ENCODE measurements at regions not wholly inside any gene's neighbourhood (a gene's known extent, or its start where the extent isn't known, plus 50 kb on each side); places are given as distances from the start of the nearest gene placed in this dataset.

DNA sequence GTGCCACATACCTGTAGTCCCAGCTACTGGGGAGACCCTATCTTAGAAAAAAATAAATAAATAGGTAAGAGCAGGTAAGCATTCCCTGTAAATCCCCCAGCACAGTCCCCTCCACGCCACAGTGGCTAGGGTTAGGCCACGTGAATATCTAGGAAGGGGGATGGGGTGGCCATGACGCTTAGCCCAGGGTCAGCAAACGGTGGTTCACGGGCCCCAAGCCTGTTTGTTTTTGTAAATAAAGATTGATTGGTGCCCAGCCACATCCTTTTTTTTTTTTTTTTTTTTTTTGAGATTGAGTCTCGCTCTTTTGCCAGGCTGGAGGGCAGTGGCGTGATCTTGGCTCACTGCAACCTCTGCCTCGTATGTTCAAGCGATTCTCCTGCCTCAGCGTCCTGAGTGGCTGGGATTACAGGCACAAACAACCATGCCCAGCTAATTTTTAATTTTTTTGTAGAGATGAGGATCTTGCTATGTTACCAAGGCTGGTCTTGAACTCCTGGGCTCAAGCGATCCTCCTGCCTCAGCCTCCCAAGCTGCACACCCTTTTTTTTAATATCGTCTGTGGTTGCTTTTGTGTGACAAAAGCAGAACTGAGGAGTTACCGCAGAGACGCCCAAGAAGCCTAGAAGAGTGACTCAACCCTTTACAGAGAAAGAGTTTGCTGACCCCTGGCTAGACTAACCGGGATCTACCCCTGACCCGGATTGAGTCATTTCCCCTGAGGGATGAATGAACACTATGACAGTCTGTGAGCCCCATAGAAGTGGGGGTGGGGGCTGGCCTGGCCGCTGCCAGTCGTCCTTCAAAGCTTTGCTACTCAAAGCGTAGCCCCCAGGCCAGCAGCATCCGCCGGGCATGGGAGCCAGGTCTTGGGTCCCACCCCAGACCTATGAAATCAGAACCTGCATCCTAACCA is 113.7 kb upstream of the NCOR2 start (continued):
- TF ChIP-seq, protein P1, sequence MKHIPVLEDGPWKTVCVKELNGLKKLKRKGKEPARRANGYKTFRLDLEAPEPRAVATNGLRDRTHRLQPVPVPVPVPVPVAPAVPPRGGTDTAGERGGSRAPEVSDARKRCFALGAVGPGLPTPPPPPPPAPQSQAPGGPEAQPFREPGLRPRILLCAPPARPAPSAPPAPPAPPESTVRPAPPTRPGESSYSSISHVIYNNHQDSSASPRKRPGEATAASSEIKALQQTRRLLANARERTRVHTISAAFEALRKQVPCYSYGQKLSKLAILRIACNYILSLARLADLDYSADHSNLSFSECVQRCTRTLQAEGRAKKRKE (CRISPR knock-in tag; IDR thresholded peaks at IDR 0.05; ENCODE audit: low read depth), result no peak
- TF ChIP-seq KDM1A (IDR thresholded peaks at IDR 0.05; ENCODE audit: low read depth), result no peak
- TF ChIP-seq SREBF2 (IDR thresholded peaks at IDR 0.05), result no peak
- TF ChIP-seq, protein P2, sequence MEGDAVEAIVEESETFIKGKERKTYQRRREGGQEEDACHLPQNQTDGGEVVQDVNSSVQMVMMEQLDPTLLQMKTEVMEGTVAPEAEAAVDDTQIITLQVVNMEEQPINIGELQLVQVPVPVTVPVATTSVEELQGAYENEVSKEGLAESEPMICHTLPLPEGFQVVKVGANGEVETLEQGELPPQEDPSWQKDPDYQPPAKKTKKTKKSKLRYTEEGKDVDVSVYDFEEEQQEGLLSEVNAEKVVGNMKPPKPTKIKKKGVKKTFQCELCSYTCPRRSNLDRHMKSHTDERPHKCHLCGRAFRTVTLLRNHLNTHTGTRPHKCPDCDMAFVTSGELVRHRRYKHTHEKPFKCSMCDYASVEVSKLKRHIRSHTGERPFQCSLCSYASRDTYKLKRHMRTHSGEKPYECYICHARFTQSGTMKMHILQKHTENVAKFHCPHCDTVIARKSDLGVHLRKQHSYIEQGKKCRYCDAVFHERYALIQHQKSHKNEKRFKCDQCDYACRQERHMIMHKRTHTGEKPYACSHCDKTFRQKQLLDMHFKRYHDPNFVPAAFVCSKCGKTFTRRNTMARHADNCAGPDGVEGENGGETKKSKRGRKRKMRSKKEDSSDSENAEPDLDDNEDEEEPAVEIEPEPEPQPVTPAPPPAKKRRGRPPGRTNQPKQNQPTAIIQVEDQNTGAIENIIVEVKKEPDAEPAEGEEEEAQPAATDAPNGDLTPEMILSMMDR (IDR thresholded peaks at IDR 0.05), result peak; percentile 44; the same call in 2 of the 3 replicates
- TF ChIP-seq FOSL2 (IDR thresholded peaks at IDR 0.05), result peak; percentile 85
- TF ChIP-seq FOSL2 (CRISPR knock-in tag; IDR thresholded peaks at IDR 0.05), result peak; percentile 98
- TF ChIP-seq CHD2 (IDR thresholded peaks at IDR 0.05; ENCODE audit: low read length, partially characterized antibody), result no peak
- no peak for TF ChIP-seq NPAS2 (CRISPR knock-in tag; IDR thresholded peaks at IDR 0.05; ENCODE audit: borderline replicate concordance)
- no peak for TF ChIP-seq HES2 (IDR thresholded peaks at IDR 0.05)
- TF ChIP-seq ZFP36 (IDR thresholded peaks at IDR 0.05; ENCODE audit: borderline replicate concordance, partially characterized antibody), result no peak

DNA sequence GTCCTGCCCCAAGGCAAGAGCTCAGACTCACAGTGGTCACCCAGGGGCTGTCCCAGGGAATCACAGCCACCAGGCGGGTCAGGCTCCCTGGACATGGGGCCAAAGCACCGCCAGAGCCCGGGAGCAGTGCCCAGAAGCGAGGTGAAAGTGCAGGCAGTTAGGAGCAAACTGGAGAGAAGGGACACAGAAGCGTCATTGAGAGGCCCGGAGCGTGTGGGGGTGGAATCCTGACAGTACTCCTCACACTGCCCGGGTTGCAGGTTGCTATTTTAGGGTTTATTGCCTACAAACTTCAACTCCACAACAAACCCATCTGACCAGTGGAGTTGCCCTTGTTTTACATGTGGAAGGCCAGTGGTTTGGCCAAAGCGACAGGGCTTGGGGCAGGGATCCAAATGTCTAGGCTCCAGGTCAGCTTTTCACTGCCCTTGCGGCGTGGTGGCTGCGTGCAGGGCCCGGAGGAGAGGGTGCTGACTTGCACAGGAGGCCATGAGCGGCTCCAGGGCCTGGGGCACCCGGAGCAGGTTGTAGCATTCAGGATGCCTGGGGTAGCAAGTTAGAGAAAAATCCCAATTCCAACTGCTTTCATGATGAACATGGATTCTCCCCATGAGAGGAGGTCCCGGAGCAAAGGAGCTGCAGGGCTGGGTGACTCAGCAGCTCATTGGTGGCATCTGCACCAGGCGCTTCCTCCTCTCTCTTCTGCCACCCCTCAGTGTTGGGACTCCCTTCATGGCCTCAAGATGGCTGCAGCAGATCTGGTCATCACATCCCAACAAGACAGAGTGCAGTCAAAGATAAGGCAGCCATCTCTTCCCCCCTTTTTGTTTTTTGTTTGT is 112.3 kb upstream of the NCOR2 start:
- no peak for TF ChIP-seq NPAS2 (CRISPR knock-in tag; IDR thresholded peaks at IDR 0.05; ENCODE audit: borderline replicate concordance)
- no peak for TF ChIP-seq FOSB (CRISPR knock-in tag; IDR thresholded peaks at IDR 0.05)
- TF ChIP-seq JUN (IDR thresholded peaks at IDR 0.05), result no peak
- TF ChIP-seq, protein P3, sequence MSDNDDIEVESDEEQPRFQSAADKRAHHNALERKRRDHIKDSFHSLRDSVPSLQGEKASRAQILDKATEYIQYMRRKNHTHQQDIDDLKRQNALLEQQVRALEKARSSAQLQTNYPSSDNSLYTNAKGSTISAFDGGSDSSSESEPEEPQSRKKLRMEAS (IDR thresholded peaks at IDR 0.05), result 0 out of 2 replicates have a peak, but pooled peaks have one; percentile 7
- no peak for TF ChIP-seq RAD21 (conservative IDR thresholded peaks at IDR 0.05 in 1 of 2, IDR thresholded peaks at IDR 0.05 in 1 of 2)
- TF ChIP-seq SMC3 (IDR thresholded peaks at IDR 0.05), result no peak
- FAIRE-seq (no peak), ATAC-seq (no peak), DNase-seq (ENCODE audit: low read depth in 1 of 2, low spot score in 1 of 2) (no peak)
- POLR2A ChIA-PET, result no interaction called here
- 74% methylated on average over 17 of the region's 17 CpGs for WGBS (ENCODE audit: missing lambda C conversion rate)
- no peak overlapping the region for H3K4me3 ChIP-seq
- CTCF ChIA-PET, result interaction anchor here (0.9 to 4.2 kb wide), 6 partner anchors 80 to 171 kb away, joined by 3 to 19 read pairs (median 4); no protein-coding TSS in a partner anchor
- no peaks in the 10 kb centered on the region for H3K9me3 ChIP-seq
- H3K4me2 ChIP-seq, result peak overlapping the region; percentile 23; the same call in 2 of the 3 replicates
- H3K4me1 ChIP-seq, result peaks cover 57% of the 10 kb centered on the region
- peak overlapping the region; percentile 87 to 96 for H3K27ac ChIP-seq

GRCh38 chr12:124679047-124679446 is 111.6 kb upstream of the NCOR2 start:
- Histone ChIP-seq H3K9me3 (no peaks in the 10 kb centered on the region), H3K4me1 (peaks cover 50% of the 10 kb centered on the region), H3K4me3 (no peak overlapping the region), H3K4me2 (no peak overlapping the region; the same call in 2 of the 3 replicates), H3K27ac (peak overlapping the region; percentile 87 to 96; a peak in 5 of 6 replicates)
- 93% methylated on average over 3 of the region's 4 CpGs for WGBS (ENCODE audit: missing lambda C conversion rate)
- ATAC-seq, result no peak
- FAIRE-seq, result no peak
- DNase-seq (ENCODE audit: low read depth in 1 of 2, low spot score in 1 of 2), result no peak
- CTCF ChIA-PET, result interaction anchor here (0.9 to 4.2 kb wide), 3 partner anchors 15 to 91 kb away, joined by 3 to 19 read pairs (median 3); no protein-coding TSS in a partner anchor
- POLR2A ChIA-PET, result no interaction called here
- TF ChIP-seq NPAS2 (CRISPR knock-in tag; IDR thresholded peaks at IDR 0.05; ENCODE audit: borderline replicate concordance) (no peak), HEYL (CRISPR knock-in tag; IDR thresholded peaks at IDR 0.05) (no peak), CHD4 (IDR thresholded peaks at IDR 0.05; ENCODE audit: borderline replicate concordance) (no peak), ZFP36 (IDR thresholded peaks at IDR 0.05; ENCODE audit: borderline replicate concordance, partially characterized antibody) (peak; percentile 64), BHLHE40 (IDR thresholded peaks at IDR 0.05; ENCODE audit: low read depth, low read length) (no peak), RFX5 (IDR thresholded peaks at IDR 0.05) (no peak), HOXA7 (CRISPR knock-in tag; IDR thresholded peaks at IDR 0.05) (no peak), PHF8 (IDR thresholded peaks at IDR 0.05; ENCODE audit: borderline replicate concordance, low read depth) (no peak), JUN (IDR thresholded peaks at IDR 0.05) (no peak), GATA3 (IDR thresholded peaks at IDR 0.05; ENCODE audit: borderline replicate concordance) (no peak), KDM1A (IDR thresholded peaks at IDR 0.05; ENCODE audit: low read depth) (peak; percentile 78; the same call in 1 of the 2 replicates), POLR2AphosphoS2 (conservative IDR thresholded peaks at IDR 0.05; ENCODE audit: low read length) (no peak)
- TF ChIP-seq, protein P2 (IDR thresholded peaks at IDR 0.05), result no peak
- TF ChIP-seq, protein P4, sequence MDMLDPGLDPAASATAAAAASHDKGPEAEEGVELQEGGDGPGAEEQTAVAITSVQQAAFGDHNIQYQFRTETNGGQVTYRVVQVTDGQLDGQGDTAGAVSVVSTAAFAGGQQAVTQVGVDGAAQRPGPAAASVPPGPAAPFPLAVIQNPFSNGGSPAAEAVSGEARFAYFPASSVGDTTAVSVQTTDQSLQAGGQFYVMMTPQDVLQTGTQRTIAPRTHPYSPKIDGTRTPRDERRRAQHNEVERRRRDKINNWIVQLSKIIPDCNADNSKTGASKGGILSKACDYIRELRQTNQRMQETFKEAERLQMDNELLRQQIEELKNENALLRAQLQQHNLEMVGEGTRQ (IDR thresholded peaks at IDR 0.05), result no peak
- TF ChIP-seq, protein P3 (IDR thresholded peaks at IDR 0.05), result 0 out of 2 replicates have a peak, but pooled peaks have one; percentile 10

All from A549 (cell line).